Keratinocyte (primary cell): ENCODE measurements at regions not wholly inside any gene's neighbourhood (a gene's known extent, or its start where the extent isn't known, plus 50 kb on each side); places are given as distances from the start of the nearest gene placed in this dataset.

ENCODE experiments used
- DNase-seq: peaks from one replicate; pipeline ENCODE4 v3.0.0-alpha.2; 2011; ENCODE audit warnings: low read depth, missing footprints, low spot score
- FAIRE-seq: peaks from 2 replicates; lab custom pipeline; 2011; peaks lifted over from hg19 to GRCh38; lab: Jason Lieb, UNC
- H2AFZ ChIP-seq: 2 replicates; pipeline ENCODE4 v1.6.0; 2012; ENCODE audit warnings: low read length, control low read depth, inconsistent platforms; ENCODE audit not compliant: control insufficient read depth
- H3K27ac ChIP-seq: 2 replicates; pipeline ENCODE4 v1.5.1; 2011; ENCODE audit warnings: low read length; ENCODE audit not compliant: control insufficient read depth, insufficient read depth
- H3K27me3 ChIP-seq: 3 replicates; pipeline ENCODE4 v1.6.0; 2011; ENCODE audit warnings: low read length; ENCODE audit not compliant: control insufficient read depth, insufficient read depth; ENCODE audit errors: extremely low read depth
- H3K36me3 ChIP-seq, 2 experiments: 2 replicates in 1 of 2; 3 replicates in 1 of 2; pipeline ENCODE4 v1.5.1; 2011; ENCODE audit warnings: low read length in 2 of 2, mild to moderate bottlenecking in 1 of 2; ENCODE audit not compliant: control insufficient read depth in 2 of 2, insufficient read depth in 2 of 2; ENCODE audit errors: extremely low read depth in 1 of 2
- H3K4me1 ChIP-seq: 3 replicates; pipeline ENCODE4 v1.5.1; 2011; ENCODE audit warnings: low read length; ENCODE audit not compliant: control insufficient read depth, insufficient read depth; ENCODE audit errors: extremely low read depth
- H3K4me2 ChIP-seq: 3 replicates; pipeline ENCODE4 v1.6.0; 2011; ENCODE audit warnings: low read depth, low read length; ENCODE audit not compliant: control insufficient read depth, insufficient read depth; ENCODE audit errors: extremely low read depth
- H3K4me3 ChIP-seq, 3 experiments: fragments of 200-600 bp in 1 of 3; sonication (generic) in 1 of 3; 2 replicates in 2 of 3; 3 replicates in 1 of 3; pipeline ENCODE4 v1.5.1; 2011 to 2016; ENCODE audit warnings: low read length in 3 of 3, mild to moderate bottlenecking in 3 of 3, control low read depth in 2 of 3, inconsistent platforms in 1 of 3, low read depth in 1 of 3, mixed read lengths in 1 of 3, mixed run types in 1 of 3, moderate library complexity in 1 of 3; ENCODE audit not compliant: control insufficient read depth in 2 of 3, insufficient read depth in 2 of 3; ENCODE audit errors: extremely low read depth in 1 of 3
- H3K79me2 ChIP-seq: 2 replicates; pipeline ENCODE4 v1.6.0; 2012; ENCODE audit warnings: low read length; ENCODE audit not compliant: control insufficient read depth, insufficient read depth
- H3K9ac ChIP-seq: 3 replicates; pipeline ENCODE4 v1.6.0; 2011; ENCODE audit warnings: low read length; ENCODE audit not compliant: control insufficient read depth, insufficient read depth; ENCODE audit errors: extremely low read depth
- H3K9me1 ChIP-seq: 3 replicates; pipeline ENCODE4 v1.6.0; 2011; ENCODE audit warnings: low read length; ENCODE audit not compliant: control insufficient read depth, insufficient read depth; ENCODE audit errors: extremely low read depth
- H3K9me3 ChIP-seq: 2 replicates; pipeline ENCODE4 v1.5.1; 2012; ENCODE audit warnings: low read depth, low read length; ENCODE audit not compliant: control insufficient read depth
- H4K20me1 ChIP-seq: 3 replicates; pipeline ENCODE4 v1.6.0; 2011; ENCODE audit warnings: low read length; ENCODE audit not compliant: control insufficient read depth, insufficient read depth; ENCODE audit errors: extremely low read depth
- CTCF ChIP-seq, 3 experiments: IDR thresholded peaks in 1 of 3; conservative IDR thresholded peaks in 1 of 3; optimal IDR thresholded peaks in 1 of 3; 2 replicates in 2 of 3; 3 replicates in 1 of 3; pipeline versions ENCODE3 to v1.5.1; 2011; ENCODE audit warnings: low read length in 3 of 3, mild to moderate bottlenecking in 3 of 3, moderate library complexity in 2 of 3, control low read depth in 1 of 3, inconsistent platforms in 1 of 3; ENCODE audit not compliant: insufficient read depth in 2 of 3; ENCODE audit errors: extremely low read depth in 1 of 3
- EZH2 ChIP-seq: IDR thresholded peaks from one replicate; pipeline ENCODE4 v1.6.1; 2012; ENCODE audit warnings: inconsistent platforms, mild to moderate bottlenecking, low read length, moderate library complexity
- dilution Hi-C: fragments of 300-500 bp; cut with MboI; formaldehyde crosslinking; loops from one replicate; pipeline ENCODE4 v1.7.0; 2020; ENCODE audit warnings: low sequenced_read_pairs; ENCODE audit not compliant: extremely low pct_ligation_motif_present

GRCh38 chr19:30082611-30083010 is 140.6 kb downstream of the URI1 start:
- H3K27ac ChIP-seq, result no peak overlapping the region
- DNase-seq (no peak), FAIRE-seq (no peak)
- H2AFZ ChIP-seq, result no peak overlapping the region
- H3K4me3 ChIP-seq, result no peak overlapping the region
- dilution Hi-C loops, result no loop called here
- no peaks in the 10 kb centered on the region for H3K36me3 ChIP-seq
- no peaks in the 10 kb centered on the region for H4K20me1 ChIP-seq
- H3K9me3 ChIP-seq, result no peaks in the 10 kb centered on the region
- no peaks in the 10 kb centered on the region for H3K9me1 ChIP-seq
- H3K27me3 ChIP-seq, result no peaks in the 10 kb centered on the region
- TF ChIP-seq CTCF (optimal IDR thresholded peaks at IDR 0.05 in 1 of 3, IDR thresholded peaks at IDR 0.05 in 1 of 3, conservative IDR thresholded peaks at IDR 0.05 in 1 of 3; ENCODE audit: extremely low read depth in 1 of 3, insufficient read depth in 2 of 3, low read length in 3 of 3), result no peak
- H3K4me2 ChIP-seq, result no peak overlapping the region
- H3K79me2 ChIP-seq, result no peaks in the 10 kb centered on the region
- H3K4me1 ChIP-seq, result no peaks in the 10 kb centered on the region
- no peak overlapping the region for H3K9ac ChIP-seq

- Histone ChIP-seq H2AFZ (no peak overlapping the region), H3K9me1 (no peaks in the 10 kb centered on the region), H3K27me3 (no peaks in the 10 kb centered on the region), H3K9me3 (no peaks in the 10 kb centered on the region), H3K4me2 (no peak overlapping the region), H4K20me1 (no peaks in the 10 kb centered on the region), H3K4me3 (no peak overlapping the region), H3K27ac (no peak overlapping the region), H3K36me3 (no peaks in the 10 kb centered on the region), H3K79me2 (no peaks in the 10 kb centered on the region), H3K9ac (no peak overlapping the region), H3K4me1 (no peaks in the 10 kb centered on the region)
- no peak for FAIRE-seq
- dilution Hi-C loops, result no loop called here
- TF ChIP-seq EZH2 (no peak), CTCF (optimal IDR thresholded peaks at IDR 0.05 in 1 of 3, IDR thresholded peaks at IDR 0.05 in 1 of 3, conservative IDR thresholded peaks at IDR 0.05 in 1 of 3; ENCODE audit: extremely low read depth in 1 of 3, insufficient read depth in 2 of 3, low read length in 3 of 3) (no peak)
- no peak for DNase-seq
Observed at GRCh38 chr19:30083125-30083681, 141.2 kb downstream of the URI1 start.
